ENCODE measurements at regions not wholly inside any gene's neighbourhood (a gene's known extent, or its start where the extent isn't known, plus 50 kb on each side); places are given as distances from the start of the nearest gene placed in this dataset.

DNA sequence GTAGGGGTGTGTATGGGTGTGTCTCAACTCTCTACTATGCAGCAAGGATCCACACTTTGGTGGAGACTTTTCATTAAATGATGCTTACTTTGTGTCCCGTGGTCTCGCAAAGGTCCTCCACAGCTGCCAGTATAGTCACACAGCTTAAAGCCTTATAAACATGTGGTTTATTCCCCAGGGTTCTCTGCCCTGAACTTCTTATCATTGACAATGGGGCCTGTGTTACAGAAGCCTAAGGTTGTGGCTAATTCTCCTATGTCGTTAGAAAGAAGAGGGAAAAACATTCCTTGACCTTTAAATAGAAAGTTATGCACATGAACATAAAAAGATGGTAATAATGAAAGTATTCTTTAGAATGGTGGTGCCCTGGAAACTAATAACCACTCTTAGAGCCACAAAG lies 201.4 kb downstream of the INHBA start:
- Histone ChIP-seq H3K4me3 (ENCODE audit: insufficient read depth, low read length) (no peak overlapping the region), H3K79me2 (ENCODE audit: insufficient read depth, low read length) (no peaks in the 10 kb centered on the region), H4K20me1 (ENCODE audit: insufficient read depth, low read length) (no peaks in the 10 kb centered on the region), H3K4me2 (ENCODE audit: insufficient read depth, low read length) (no peak overlapping the region), H3K9me3 (ENCODE audit: low read depth, low read length) (no peaks in the 10 kb centered on the region), H3K27me3 (ENCODE audit: insufficient read depth, low read length) (no peaks in the 10 kb centered on the region), H3K4me1 (ENCODE audit: insufficient read depth, low read length) (peaks cover 4% of the 10 kb centered on the region), H2AFZ (ENCODE audit: low read length) (no peak overlapping the region), H3K36me3 (ENCODE audit: insufficient read depth, low read length) (no peaks in the 10 kb centered on the region), H3K27ac (ENCODE audit: low read depth, low read length) (no peak overlapping the region)
- DNase-seq (ENCODE audit: insufficient read length, low spot score, missing footprints), result no peak
- TF ChIP-seq, protein P1, sequence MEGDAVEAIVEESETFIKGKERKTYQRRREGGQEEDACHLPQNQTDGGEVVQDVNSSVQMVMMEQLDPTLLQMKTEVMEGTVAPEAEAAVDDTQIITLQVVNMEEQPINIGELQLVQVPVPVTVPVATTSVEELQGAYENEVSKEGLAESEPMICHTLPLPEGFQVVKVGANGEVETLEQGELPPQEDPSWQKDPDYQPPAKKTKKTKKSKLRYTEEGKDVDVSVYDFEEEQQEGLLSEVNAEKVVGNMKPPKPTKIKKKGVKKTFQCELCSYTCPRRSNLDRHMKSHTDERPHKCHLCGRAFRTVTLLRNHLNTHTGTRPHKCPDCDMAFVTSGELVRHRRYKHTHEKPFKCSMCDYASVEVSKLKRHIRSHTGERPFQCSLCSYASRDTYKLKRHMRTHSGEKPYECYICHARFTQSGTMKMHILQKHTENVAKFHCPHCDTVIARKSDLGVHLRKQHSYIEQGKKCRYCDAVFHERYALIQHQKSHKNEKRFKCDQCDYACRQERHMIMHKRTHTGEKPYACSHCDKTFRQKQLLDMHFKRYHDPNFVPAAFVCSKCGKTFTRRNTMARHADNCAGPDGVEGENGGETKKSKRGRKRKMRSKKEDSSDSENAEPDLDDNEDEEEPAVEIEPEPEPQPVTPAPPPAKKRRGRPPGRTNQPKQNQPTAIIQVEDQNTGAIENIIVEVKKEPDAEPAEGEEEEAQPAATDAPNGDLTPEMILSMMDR (IDR thresholded peaks at IDR 0.05; ENCODE audit: extremely low read depth, low read depth, low read length), result no peak

DNA sequence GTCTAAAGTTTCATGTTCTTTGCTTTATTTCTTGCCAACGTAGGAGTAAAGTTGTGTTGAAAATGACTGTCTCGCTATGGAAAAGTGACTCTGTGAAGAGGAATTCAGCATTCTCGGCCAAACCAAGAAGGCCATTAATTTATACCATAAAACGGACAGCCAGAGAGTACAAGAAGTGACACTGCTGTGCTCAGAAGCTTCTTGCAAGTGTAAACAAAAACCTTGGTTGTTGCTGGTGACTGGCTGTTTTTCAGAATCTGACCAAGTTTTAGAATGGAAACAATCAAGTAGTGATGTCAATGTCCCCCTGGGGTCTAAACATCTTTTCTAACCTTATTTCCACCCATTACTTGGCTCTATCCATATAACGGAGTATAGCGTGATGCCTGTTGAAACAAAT lies 201.9 kb downstream of the INHBA start:
- H3K4me2 ChIP-seq (ENCODE audit: insufficient read depth, low read length), result no peak overlapping the region
- H3K36me3 ChIP-seq (ENCODE audit: insufficient read depth, low read length), result no peaks in the 10 kb centered on the region
- no peaks in the 10 kb centered on the region for H3K27me3 ChIP-seq (ENCODE audit: insufficient read depth, low read length)
- TF ChIP-seq, protein P1 (IDR thresholded peaks at IDR 0.05; ENCODE audit: extremely low read depth, low read depth, low read length), result no peak
- H3K27ac ChIP-seq (ENCODE audit: low read depth, low read length), result no peak overlapping the region
- H3K79me2 ChIP-seq (ENCODE audit: insufficient read depth, low read length), result no peaks in the 10 kb centered on the region
- DNase-seq (ENCODE audit: insufficient read length, low spot score, missing footprints), result no peak
- H2AFZ ChIP-seq (ENCODE audit: low read length), result no peak overlapping the region
- no peak overlapping the region for H3K4me3 ChIP-seq (ENCODE audit: insufficient read depth, low read length)
- H4K20me1 ChIP-seq (ENCODE audit: insufficient read depth, low read length), result no peaks in the 10 kb centered on the region
- peaks cover 4% of the 10 kb centered on the region for H3K4me1 ChIP-seq (ENCODE audit: insufficient read depth, low read length)
- no peaks in the 10 kb centered on the region for H3K9me3 ChIP-seq (ENCODE audit: low read depth, low read length)

DNA sequence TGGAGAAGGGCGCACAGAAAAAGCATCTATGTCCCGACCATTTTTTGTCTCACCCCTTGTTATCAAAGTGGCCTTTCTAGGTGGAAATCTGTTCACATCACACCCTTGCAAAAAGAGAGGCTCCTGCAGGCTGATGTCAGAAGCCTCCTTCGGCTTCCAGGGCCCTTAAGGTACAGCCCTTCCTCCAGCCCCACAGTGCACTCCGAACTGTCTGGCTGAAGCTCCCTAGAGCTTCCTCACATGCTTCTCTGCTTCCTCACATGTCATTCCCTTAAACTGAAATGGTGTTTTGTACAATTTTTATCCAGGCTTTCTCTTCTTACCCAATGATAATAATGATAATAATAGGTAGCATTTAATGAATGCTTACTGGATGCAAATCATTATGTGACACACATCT lies 210.3 kb downstream of the INHBA start:
- peaks cover 13% of the 10 kb centered on the region for H3K4me1 ChIP-seq (ENCODE audit: insufficient read depth, low read length)
- TF ChIP-seq, protein P1 (IDR thresholded peaks at IDR 0.05; ENCODE audit: extremely low read depth, low read depth, low read length), result no peak
- H3K27ac ChIP-seq (ENCODE audit: low read depth, low read length), result no peak overlapping the region
- no peaks in the 10 kb centered on the region for H3K27me3 ChIP-seq (ENCODE audit: insufficient read depth, low read length)
- no peak for DNase-seq (ENCODE audit: insufficient read length, low spot score, missing footprints)
- H3K9me3 ChIP-seq (ENCODE audit: low read depth, low read length), result no peaks in the 10 kb centered on the region
- no peak overlapping the region for H2AFZ ChIP-seq (ENCODE audit: low read length)
- H3K79me2 ChIP-seq (ENCODE audit: insufficient read depth, low read length), result no peaks in the 10 kb centered on the region
- H3K4me3 ChIP-seq (ENCODE audit: insufficient read depth, low read length), result no peak overlapping the region
- no peak overlapping the region for H3K4me2 ChIP-seq (ENCODE audit: insufficient read depth, low read length)
- no peaks in the 10 kb centered on the region for H4K20me1 ChIP-seq (ENCODE audit: insufficient read depth, low read length)
- H3K36me3 ChIP-seq (ENCODE audit: insufficient read depth, low read length), result no peaks in the 10 kb centered on the region

DNA sequence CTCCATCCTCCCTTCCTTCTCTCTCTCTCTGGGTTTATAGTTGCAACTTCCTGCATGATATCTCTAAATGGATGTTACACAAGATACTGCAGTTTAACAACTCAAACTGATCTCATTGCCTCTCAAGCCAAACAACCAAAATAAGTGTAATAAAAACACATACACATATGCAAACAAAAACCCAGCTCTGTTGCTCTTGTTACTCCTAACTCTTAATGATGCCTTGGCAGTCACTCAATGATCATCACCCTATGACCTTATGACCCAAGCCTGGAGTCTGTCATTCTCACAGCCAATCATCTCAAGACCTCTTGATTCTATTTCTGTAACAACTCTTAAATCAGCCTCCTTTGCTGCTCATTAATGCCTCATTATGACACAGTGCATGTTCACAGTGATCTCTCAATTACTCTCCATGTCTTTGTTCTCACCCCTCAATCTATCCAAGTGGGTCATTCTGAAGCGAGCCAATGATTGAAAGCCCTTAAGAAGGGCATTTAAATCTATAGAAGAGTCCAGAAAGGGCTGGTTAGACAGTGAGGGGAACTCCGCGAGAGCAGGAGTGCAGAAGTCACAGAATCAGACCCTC lies 210.9 kb downstream of the INHBA start:
- Histone ChIP-seq H3K4me2 (ENCODE audit: insufficient read depth, low read length) (no peak overlapping the region), H3K27me3 (ENCODE audit: insufficient read depth, low read length) (no peaks in the 10 kb centered on the region), H3K4me1 (ENCODE audit: insufficient read depth, low read length) (peaks cover 13% of the 10 kb centered on the region), H3K9me3 (ENCODE audit: low read depth, low read length) (no peaks in the 10 kb centered on the region), H3K27ac (ENCODE audit: low read depth, low read length) (no peak overlapping the region), H3K36me3 (ENCODE audit: insufficient read depth, low read length) (no peaks in the 10 kb centered on the region), H2AFZ (ENCODE audit: low read length) (peak overlapping the region; percentile 45), H4K20me1 (ENCODE audit: insufficient read depth, low read length) (no peaks in the 10 kb centered on the region), H3K79me2 (ENCODE audit: insufficient read depth, low read length) (no peaks in the 10 kb centered on the region), H3K4me3 (ENCODE audit: insufficient read depth, low read length) (no peak overlapping the region)
- TF ChIP-seq, protein P1 (IDR thresholded peaks at IDR 0.05; ENCODE audit: extremely low read depth, low read depth, low read length), result no peak
- DNase-seq (ENCODE audit: insufficient read length, low spot score, missing footprints), result no peak

All from osteoblast (primary cell).